KBM-7 (cell line): ENCODE measurements at regions not wholly inside any gene's neighbourhood (a gene's known extent, or its start where the extent isn't known, plus 50 kb on each side); places are given as distances from the start of the nearest gene placed in this dataset.
A peak's percentile ranks its signal among the peaks of the same experiment; 100 is the strongest.

Source experiments
- DNase-seq: peaks from one replicate; pipeline ENCODE4 v3.0.0-alpha.2; 2015
- in situ Hi-C: fragments of 300-500 bp; cut with MboI; formaldehyde crosslinking; loops from 2 replicates; pipeline ENCODE4 v1.14.3; 2020; ENCODE audit warnings: low sequenced_read_pairs, low pct_unique_long_range_greater_than_20kb, mixed read lengths

- DNase-seq = no peak
- in situ Hi-C loops = no loop called here
Measured at GRCh38 chr11:95379479-95379878, 148.5 kb upstream of the SESN3 start.

DNA sequence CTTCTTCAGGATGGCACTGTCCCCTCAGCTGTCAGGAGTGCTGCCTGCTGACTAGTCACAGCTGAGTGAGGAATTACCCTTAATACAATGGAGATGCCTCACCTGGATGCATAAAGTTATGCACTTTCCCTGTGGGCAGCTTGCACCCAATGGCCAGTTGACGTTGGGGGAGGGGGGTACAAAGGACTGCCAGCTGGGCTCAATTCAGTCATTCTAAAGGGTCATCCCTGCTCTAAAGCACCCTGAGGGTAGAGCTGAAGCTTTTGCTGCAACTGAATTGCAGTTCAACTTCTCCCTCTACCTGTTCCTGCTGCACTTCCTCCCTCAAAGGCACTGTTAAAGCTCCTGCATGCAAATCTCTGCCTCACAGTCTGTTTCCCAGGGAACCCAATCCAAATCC lies 147.8 kb upstream of the SESN3 start:
- no peak for DNase-seq
- in situ Hi-C loops = no loop called here

- in situ Hi-C loops = no loop called here
- DNase-seq = no peak
Measured at GRCh38 chr11:95378111-95378510, 147.1 kb upstream of the SESN3 start.

DNA sequence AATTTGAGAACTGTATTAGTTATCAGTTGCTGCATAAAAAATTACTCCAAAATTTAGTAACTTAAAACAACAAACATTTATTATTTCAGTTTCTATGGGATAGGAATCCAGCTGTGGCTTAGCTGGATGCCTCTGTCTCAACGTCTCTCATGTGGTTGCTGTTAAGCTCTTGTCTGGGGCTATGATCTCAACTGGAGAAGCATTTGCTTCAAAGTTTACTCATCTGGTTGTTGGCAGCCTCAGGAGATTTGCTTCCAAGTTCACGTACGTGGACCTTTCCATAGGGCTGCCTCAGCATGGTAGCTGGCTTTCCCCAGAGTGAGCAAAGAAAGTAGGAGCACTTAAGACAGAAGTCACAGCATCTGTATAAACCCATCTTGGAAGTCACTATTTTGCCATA lies 144.9 kb upstream of the SESN3 start:
- DNase-seq = no peak
- in situ Hi-C loops = no loop called here

DNA sequence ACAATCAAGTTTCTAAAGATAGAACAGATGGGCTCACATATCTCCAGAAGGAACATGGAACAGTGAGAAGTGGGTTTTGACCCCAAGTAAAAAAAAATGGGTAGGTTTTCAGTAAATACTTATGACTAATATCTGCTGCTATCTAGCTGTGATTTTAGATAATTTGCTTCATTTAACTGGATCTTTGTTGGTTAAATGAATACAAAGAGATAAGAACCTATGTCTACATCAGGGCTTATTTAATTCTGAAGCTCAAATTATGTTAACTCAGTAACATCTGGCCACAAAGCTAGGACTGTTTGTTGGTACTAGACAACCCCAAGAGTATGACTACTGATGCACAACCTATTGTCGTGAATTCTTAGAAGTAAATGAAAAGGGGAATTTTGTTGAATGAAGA lies 144.4 kb upstream of the SESN3 start:
- no peak for DNase-seq
- in situ Hi-C loops = no loop called here

DNA sequence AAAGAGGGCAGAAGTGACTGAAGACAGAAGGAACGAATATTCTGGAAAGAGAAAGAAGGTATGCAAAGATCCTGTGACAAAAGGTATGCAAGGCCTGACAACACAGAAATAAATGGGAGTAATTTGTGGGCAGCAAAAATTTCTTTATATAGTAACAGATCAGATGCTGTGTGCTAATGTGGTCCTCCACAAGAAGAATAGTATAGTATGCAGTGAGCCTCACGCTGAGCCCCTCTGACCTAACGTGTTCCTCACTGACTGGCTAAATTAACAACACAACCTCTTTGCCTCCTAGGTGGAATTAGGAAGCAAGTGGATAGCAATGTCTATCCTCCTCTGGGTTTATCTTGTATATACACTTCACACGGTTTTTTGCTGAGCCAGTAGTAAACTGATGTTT lies 143.1 kb upstream of the SESN3 start:
- no peak for DNase-seq
- in situ Hi-C loops = no loop called here

- no peak for DNase-seq
- in situ Hi-C loops = no loop called here
Measured at GRCh38 chr11:95373241-95373640, 142.2 kb upstream of the SESN3 start.

GRCh38 chr11:95372097-95372656 lies 141.2 kb upstream of the SESN3 start:
- DNase-seq = no peak
- in situ Hi-C loops = no loop called here

DNA sequence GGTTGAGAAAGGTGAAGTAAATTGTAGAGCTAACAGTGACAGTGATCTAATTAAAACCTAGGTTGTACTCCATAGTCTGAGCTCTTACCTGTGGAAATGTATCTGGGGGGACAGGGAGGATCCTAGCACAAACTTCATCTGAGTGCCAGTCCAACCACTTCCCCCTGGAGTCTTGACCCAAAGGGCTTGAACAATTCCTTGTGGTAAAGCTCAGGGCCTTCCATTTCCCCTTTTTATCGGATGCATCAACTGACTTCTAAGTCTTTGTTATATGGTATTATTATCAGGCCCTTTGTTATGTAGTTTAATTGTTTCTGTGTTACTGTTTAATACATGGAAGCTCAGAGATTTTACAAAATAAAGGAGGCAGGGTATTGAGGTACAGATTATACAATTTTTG lies 140.2 kb upstream of the SESN3 start:
- DNase-seq = peak; percentile 50
- in situ Hi-C loops = no loop called here

- DNase-seq = no peak
- in situ Hi-C loops = no loop called here
Measured at GRCh38 chr11:95367726-95368125, 136.7 kb upstream of the SESN3 start.

DNA sequence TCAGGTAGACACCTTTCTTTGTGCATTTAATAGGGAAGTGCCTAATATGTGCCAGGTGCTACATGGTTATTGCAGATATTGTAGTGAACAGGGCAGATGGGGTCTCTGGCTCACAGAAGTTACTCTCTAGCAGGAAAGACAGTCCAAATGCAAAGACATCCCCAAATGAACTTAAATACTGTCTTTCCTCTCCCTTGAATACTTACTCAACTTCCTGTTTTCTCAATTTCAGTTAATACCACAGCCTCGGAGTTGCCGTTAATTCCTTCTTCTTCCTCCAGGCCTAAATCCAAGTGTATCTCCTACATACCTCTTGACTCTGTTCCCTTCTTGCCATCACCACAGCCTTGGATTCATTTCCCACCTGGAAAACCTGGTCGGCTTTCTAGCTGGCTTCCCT lies 134.3 kb upstream of the SESN3 start:
- in situ Hi-C loops = no loop called here
- DNase-seq = peak; percentile 67

GRCh38 chr11:95364324-95365295 lies 133.6 kb upstream of the SESN3 start:
- no peak for DNase-seq
- in situ Hi-C loops = no loop called here

- in situ Hi-C loops = no loop called here
- DNase-seq = no peak
Measured at GRCh38 chr11:95363708-95364107, 132.7 kb upstream of the SESN3 start.

DNA sequence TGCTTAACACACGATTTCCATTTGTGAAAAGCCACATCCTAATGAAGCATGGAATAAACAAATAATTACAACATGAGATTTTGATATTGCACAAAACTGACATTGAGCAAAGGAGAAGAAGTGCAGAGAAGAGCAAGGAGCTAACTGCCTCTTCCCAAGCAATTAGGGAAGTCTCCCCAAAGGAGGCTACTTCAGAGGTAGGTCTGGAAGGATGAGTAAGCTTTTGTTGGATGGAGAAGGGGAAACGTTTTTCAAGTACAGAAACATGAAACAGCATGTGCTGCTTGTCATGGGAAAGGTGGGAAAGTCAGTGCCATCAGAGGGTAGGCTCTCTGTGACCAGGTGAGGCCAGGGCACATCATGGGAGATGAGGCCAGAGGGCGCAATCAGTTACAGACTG lies 132.2 kb upstream of the SESN3 start:
- in situ Hi-C loops = no loop called here
- DNase-seq = peak; percentile 5

- DNase-seq = no peak
- in situ Hi-C loops = no loop called here
Measured at GRCh38 chr11:95361180-95361579, 130.2 kb upstream of the SESN3 start.

- no peak for DNase-seq
- in situ Hi-C loops = no loop called here
Measured at GRCh38 chr11:95360377-95361075, 129.5 kb upstream of the SESN3 start.

GRCh38 chr11:95359756-95360155 lies 128.8 kb upstream of the SESN3 start:
- in situ Hi-C loops = no loop called here

GRCh38 chr11:95359341-95359663 lies 128.3 kb upstream of the SESN3 start:
- no peak for DNase-seq
- in situ Hi-C loops = no loop called here

More at GRCh38 chr11:95359756-95360155, 128.8 kb upstream of the SESN3 start:
- DNase-seq = no peak

DNA sequence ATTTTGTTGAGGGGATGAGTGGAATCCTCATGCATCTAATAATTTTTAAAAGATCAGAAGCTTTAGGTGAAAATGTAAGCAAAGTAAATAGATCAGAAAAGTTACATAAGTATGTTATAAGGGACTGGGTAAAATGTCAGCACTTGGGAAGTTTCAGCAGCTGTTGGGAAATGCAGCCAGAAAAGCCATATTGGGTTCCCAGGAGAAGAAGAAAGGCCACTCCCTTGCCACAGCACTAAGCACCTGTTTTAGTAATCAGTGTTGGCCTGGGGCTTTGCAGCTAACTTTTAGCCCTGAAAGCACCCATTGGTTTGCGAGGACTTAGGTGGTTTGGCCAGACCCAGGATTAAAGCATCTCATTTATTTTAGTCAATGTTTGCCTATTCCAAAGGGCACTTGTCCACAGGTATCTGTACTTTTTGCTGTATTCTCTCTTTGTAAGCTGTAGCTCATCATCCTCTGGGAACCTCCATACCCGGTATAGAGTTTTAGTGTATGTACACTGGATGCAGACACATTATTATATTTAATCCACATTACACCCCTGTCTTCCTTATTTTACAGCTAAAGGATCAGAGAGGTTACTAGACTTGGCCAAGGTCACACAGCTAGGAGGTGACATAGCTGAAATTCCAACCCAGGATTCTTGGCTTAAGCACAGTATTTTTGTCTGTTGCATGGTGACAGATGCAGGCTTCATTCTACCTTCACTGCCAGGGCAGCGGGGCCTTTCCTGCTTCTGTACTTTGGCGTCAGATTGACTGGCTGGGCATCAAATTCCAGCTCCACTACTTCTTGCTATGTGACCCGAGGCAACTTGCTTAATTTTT lies 127.7 kb upstream of the SESN3 start:
- no peak for DNase-seq
- in situ Hi-C loops = no loop called here
